H1 (cell line): ENCODE measurements at regions not wholly inside any gene's neighbourhood (a gene's known extent, or its start where the extent isn't known, plus 50 kb on each side); places are given as distances from the start of the nearest gene placed in this dataset.

Experiments used
- CTCF ChIA-PET: fragments of 300-600 bp; sonication (Branson Sonifier 250); formaldehyde crosslinking; loops from one replicate; lab custom pipeline; 2021; ENCODE audit not compliant: partially characterized antibody; lab: Charles Lee
- POLR2A ChIA-PET: fragments of 300-600 bp; sonication (Branson Sonifier 250); formaldehyde crosslinking; loops from one replicate; lab custom pipeline; 2021; ENCODE audit warnings: inconsistent platforms; ENCODE audit not compliant: partially characterized antibody; lab: Charles Lee
- DNase-seq, 2 experiments: peaks; one replicate each; pipeline versions ENCODE4 v3.0.0 to v3.0.0-alpha.2; 2010 to 2022; ENCODE audit warnings: low spot score in 2 of 2, low read depth in 1 of 2, mixed read lengths in 1 of 2
- FAIRE-seq: peaks from 2 replicates; lab custom pipeline; 2011; peaks lifted over from hg19 to GRCh38; lab: Jason Lieb, UNC
- H2AFZ ChIP-seq: 2 replicates; pipeline ENCODE4 v1.8.1; 2012; ENCODE audit warnings: low read length, inconsistent platforms
- H2AK5ac ChIP-seq: 2 replicates; pipeline ENCODE4 v1.6.1; 2013; ENCODE audit warnings: low read depth, low read length
- H2BK120ac ChIP-seq: replicated peaks from 2 replicates; pipeline ENCODE3; 2013; ENCODE audit warnings: low read depth, low read length, inconsistent platforms
- H2BK12ac ChIP-seq: 2 replicates; pipeline ENCODE4 v1.6.1; 2013; ENCODE audit warnings: low read depth, low read length
- H2BK15ac ChIP-seq: 2 replicates; pipeline ENCODE4 v1.6.1; 2013; ENCODE audit warnings: low read length
- H2BK20ac ChIP-seq: 2 replicates; pipeline ENCODE4 v1.6.1; 2013; ENCODE audit warnings: low read length
- H2BK5ac ChIP-seq: 2 replicates; pipeline ENCODE4 v1.6.1; 2013; ENCODE audit warnings: low read depth, low read length
- H3K14ac ChIP-seq: 2 replicates; pipeline ENCODE4 v1.6.1; 2013; ENCODE audit warnings: inconsistent platforms; ENCODE audit not compliant: insufficient read length
- H3K18ac ChIP-seq: 2 replicates; pipeline ENCODE4 v1.6.1; 2013; ENCODE audit warnings: low read length; ENCODE audit errors: extremely low read depth
- H3K23ac ChIP-seq: 2 replicates; pipeline ENCODE4 v1.6.1; 2013; ENCODE audit warnings: inconsistent platforms; ENCODE audit not compliant: insufficient read length
- H3K23me2 ChIP-seq: 2 replicates; pipeline ENCODE4 v1.6.1; 2013; ENCODE audit warnings: low read depth, low read length
- H3K27ac ChIP-seq: 2 replicates; pipeline ENCODE4 v1.6.1; 2011; ENCODE audit warnings: low read depth, low read length, inconsistent platforms
- H3K27me3 ChIP-seq, 4 experiments: replicated peaks in 1 of 4; 1 replicate in 1 of 4; 2 replicates in 3 of 4; pipeline versions ENCODE4 v1.6.1 to v1.8.1; 2011 to 2013; ENCODE audit warnings: low read length in 3 of 4, mild to moderate bottlenecking in 3 of 4, inconsistent platforms in 2 of 4, mixed read lengths in 2 of 4, moderate library complexity in 1 of 4; ENCODE audit not compliant: control insufficient read depth in 3 of 4, insufficient read depth in 3 of 4; ENCODE audit errors: extremely low read depth in 1 of 4
- H3K36me3 ChIP-seq, 4 experiments: 2 replicates each; pipeline versions ENCODE4 v1.6.1 to v1.8.1; 2011 to 2013; ENCODE audit warnings: mild to moderate bottlenecking in 4 of 4, low read length in 3 of 4, moderate library complexity in 2 of 4, control low read depth in 1 of 4, inconsistent platforms in 1 of 4; ENCODE audit not compliant: insufficient read depth in 4 of 4, control insufficient read depth in 2 of 4
- H3K4ac ChIP-seq: replicated peaks from 2 replicates; pipeline ENCODE3; 2013; ENCODE audit warnings: low read length, low read depth, mixed read lengths, inconsistent platforms; ENCODE audit not compliant: insufficient read length
- H3K4me1 ChIP-seq, 4 experiments: replicated peaks in 1 of 4; 1 replicate in 1 of 4; 2 replicates in 3 of 4; pipeline versions ENCODE4 v1.6.1 to v1.8.1; 2011 to 2013; ENCODE audit warnings: low read length in 3 of 4, inconsistent platforms in 2 of 4, mixed read lengths in 1 of 4; ENCODE audit not compliant: insufficient read depth in 4 of 4, control insufficient read depth in 3 of 4
- H3K4me2 ChIP-seq, 2 experiments: 2 replicates each; pipeline versions ENCODE4 v1.6.1 to v1.8.1; 2011 to 2013; ENCODE audit warnings: low read depth in 2 of 2, low read length in 2 of 2, control low read depth in 1 of 2, inconsistent platforms in 1 of 2, mild to moderate bottlenecking in 1 of 2; ENCODE audit not compliant: insufficient read depth in 1 of 2
- H3K4me3 ChIP-seq, 4 experiments: fragments of 200-600, 300-600 bp in 1 of 4; sonication (generic), shearing (Covaris generic), sonication (Bioruptor Twin) in 1 of 4; 2 replicates each; pipeline versions ENCODE4 v1.5.1 to v1.8.1; 2011 to 2016; ENCODE audit warnings: low read length in 4 of 4, low read depth in 3 of 4, control low read depth in 2 of 4, inconsistent platforms in 2 of 4, mild to moderate bottlenecking in 2 of 4, mixed read lengths in 1 of 4, moderate library complexity in 1 of 4; ENCODE audit not compliant: insufficient read depth in 2 of 4; ENCODE audit errors: extremely low read depth in 1 of 4
- H3K56ac ChIP-seq: replicated peaks from 2 replicates; pipeline ENCODE3; 2013; ENCODE audit warnings: low read depth, mild to moderate bottlenecking, mixed read lengths, low read length, inconsistent platforms; ENCODE audit not compliant: insufficient read length
- H3K79me1 ChIP-seq: 2 replicates; pipeline ENCODE4 v1.6.1; 2013; ENCODE audit warnings: low read depth, low read length, control low read depth
- H3K79me2 ChIP-seq, 2 experiments: 2 replicates each; pipeline versions ENCODE4 v1.6.1 to v1.8.1; 2012 to 2013; ENCODE audit warnings: low read length in 2 of 2, mild to moderate bottlenecking in 2 of 2, inconsistent platforms in 1 of 2; ENCODE audit not compliant: insufficient read depth in 2 of 2, control insufficient read depth in 1 of 2
- H3K9ac ChIP-seq, 4 experiments: replicated peaks in 1 of 4; 1 replicate in 1 of 4; 2 replicates in 3 of 4; pipeline versions ENCODE4 v1.6.1 to v1.8.1; 2011 to 2013; ENCODE audit warnings: low read depth in 3 of 4, low read length in 3 of 4, control low read depth in 2 of 4, mild to moderate bottlenecking in 2 of 4, moderate library complexity in 2 of 4, inconsistent platforms in 1 of 4; ENCODE audit errors: extremely low read depth in 1 of 4
- H3K9me3 ChIP-seq, 2 experiments: 2 replicates each; pipeline versions ENCODE4 v1.6.1 to v1.8.1; 2012 to 2013; ENCODE audit warnings: mild to moderate bottlenecking in 2 of 2, moderate library complexity in 2 of 2, control low read depth in 1 of 2, inconsistent platforms in 1 of 2, low read depth in 1 of 2, low read length in 1 of 2, mixed read lengths in 1 of 2; ENCODE audit not compliant: insufficient read depth in 2 of 2
- H4K20me1 ChIP-seq, 2 experiments: replicated peaks in 1 of 2; 2 replicates each; pipeline versions ENCODE3 to v1.8.1; 2011 to 2013; ENCODE audit warnings: inconsistent platforms in 2 of 2, low read length in 2 of 2, mild to moderate bottlenecking in 1 of 2; ENCODE audit not compliant: insufficient read depth in 2 of 2, control insufficient read depth in 1 of 2
- H4K5ac ChIP-seq: 2 replicates; pipeline ENCODE4 v1.6.1; 2013; ENCODE audit warnings: low read length, low read depth, mixed read lengths, inconsistent platforms; ENCODE audit not compliant: insufficient read length
- H4K8ac ChIP-seq: 2 replicates; pipeline ENCODE4 v1.8.0; 2013; ENCODE audit warnings: mild to moderate bottlenecking, moderate library complexity, low read length, inconsistent platforms; ENCODE audit not compliant: insufficient read depth; ENCODE audit errors: extremely low read depth
- H4K91ac ChIP-seq: replicated peaks from 2 replicates; pipeline ENCODE3; 2013; ENCODE audit warnings: low read length, mixed read lengths, inconsistent platforms; ENCODE audit not compliant: insufficient read length
- RNF2 ChIP-seq: fragments of 200-900, 300-1000 bp; sonication (generic); IDR thresholded peaks from 2 replicates; pipeline ENCODE4 v1.7.1; 2016; ENCODE audit warnings: borderline replicate concordance, low read depth, mild to moderate bottlenecking, antibody characterized with exemption, low read length; ENCODE audit not compliant: poor library complexity, severe bottlenecking; ENCODE audit errors: missing control alignments
- WGBS, 2 experiments: shearing (Covaris generic) in 1 of 2; methylation state at CpG; one replicate each; pipeline versions ENCODE4 v1.1.6 to v1.1.7; 2013 to 2015; ENCODE audit warnings: low lambda C conversion rate in 2 of 2, mixed read lengths in 2 of 2, inconsistent platforms in 1 of 2, low coverage in 1 of 2, missing lambda C conversion rate in 1 of 2; ENCODE audit not compliant: insufficient replicate concordance in 2 of 2, insufficient coverage in 1 of 2, insufficient read length in 1 of 2; ENCODE audit errors: extremely low coverage in 1 of 2, missing lambda C conversion rate in 1 of 2; 5-methylcytosine and 5-hydroxymethylcytosine counted together

GRCh38 chr15:98427321-98427720 is 221.0 kb upstream of the IGF1R start:
- no peak overlapping the region for H2AK5ac ChIP-seq
- WGBS, 2 experiments: 75% methylated on average over 8 of the region's 8 CpGs; no CpG with 5 or more reads in 1 of the 2 experiments
- no peaks in the 10 kb centered on the region for H3K79me2 ChIP-seq
- H2BK120ac ChIP-seq: no peak overlapping the region
- H2BK5ac ChIP-seq: no peak overlapping the region
- peaks cover 8 to 36% (median 26%) of the 10 kb centered on the region in 4 experiments for H3K27me3 ChIP-seq
- no peak overlapping the region for H2BK12ac ChIP-seq
- POLR2A ChIA-PET: no interaction called here
- H4K8ac ChIP-seq: no peak overlapping the region
- H3K36me3 ChIP-seq: no peaks in the 10 kb centered on the region
- no peak overlapping the region for H3K56ac ChIP-seq
- H4K20me1 ChIP-seq: no peaks in the 10 kb centered on the region
- no peak overlapping the region for H3K27ac ChIP-seq
- no peak overlapping the region for H3K4ac ChIP-seq
- no peak overlapping the region for H4K91ac ChIP-seq
- no peak overlapping the region for H2BK15ac ChIP-seq
- no peak overlapping the region for H3K9ac ChIP-seq
- no peak for TF ChIP-seq RNF2
- TF ChIP-seq, all 59 proteins: peak for 0
- peaks cover 3 to 6% of the 10 kb centered on the region in 2 experiments; a peak in 2 of 4 replicates for H3K9me3 ChIP-seq
- no peak overlapping the region for H3K14ac ChIP-seq
- no peaks in the 10 kb centered on the region for H3K79me1 ChIP-seq
- no peak for DNase-seq
- H3K18ac ChIP-seq: no peak overlapping the region
- CTCF ChIA-PET: interaction anchor here (0.7 to 8.1 kb wide), 20 partner anchors 8 to 646 kb away, joined by 3 to 66 read pairs (median 4); no protein-coding TSS in a partner anchor
- peaks cover 0 to 2% (median under 1%) of the 10 kb centered on the region in 4 experiments; a peak in 2 of 7 replicates for H3K4me1 ChIP-seq
- H3K4me3 ChIP-seq: no peak overlapping the region
- H3K23me2 ChIP-seq: peaks cover 4% of the 10 kb centered on the region
- no peak for FAIRE-seq
- H2BK20ac ChIP-seq: no peak overlapping the region
- H3K23ac ChIP-seq: no peak overlapping the region
- no peak overlapping the region; a peak in 1 of 4 replicates for H3K4me2 ChIP-seq
- no peak overlapping the region for H4K5ac ChIP-seq
- H2AFZ ChIP-seq: no peak overlapping the region
